GM19397 (cell line): ENCODE measurements at regions not wholly inside any gene's neighbourhood (a gene's known extent, or its start where the extent isn't known, plus 50 kb on each side); places are given as distances from the start of the nearest gene placed in this dataset.
"Not testable (repeated sequence)": the region's sequence is repeated elsewhere in the genome, so short reads cannot be mapped to it uniquely, and the experiment has no call there.

Experiments
- ATAC-seq: cut with Tn5 transposase; IDR thresholded peaks from one replicate; pipeline ENCODE4 v1.9.1; 2021; ENCODE audit warnings: mild to moderate bottlenecking, moderate library complexity; ENCODE audit not compliant: unreplicated experiment

- not testable (repeated sequence) for ATAC-seq
These were observed 193.8 kb downstream of the POTEG start for GRCh38 chr14:19240387-19240786.

DNA sequence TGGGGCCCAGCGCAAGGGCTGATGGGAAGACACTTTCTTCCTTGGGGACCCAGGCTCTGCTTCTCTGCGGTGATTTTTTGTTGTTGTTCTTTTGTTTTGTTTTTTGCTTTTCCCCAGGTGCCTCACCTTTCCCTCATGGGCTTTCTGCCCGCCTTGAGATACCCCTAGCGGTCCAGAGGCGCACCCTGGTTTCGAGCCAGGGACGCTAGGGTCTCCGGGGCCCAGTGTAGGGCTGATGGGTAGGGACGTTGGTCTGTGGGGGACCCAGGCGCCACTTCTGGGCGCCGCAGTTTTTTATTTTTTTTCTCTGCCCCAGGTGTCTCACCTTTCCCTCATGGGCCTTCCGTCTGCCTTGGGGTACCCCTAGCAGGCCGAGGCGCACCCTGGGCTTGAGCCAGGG is 192.7 kb downstream of the POTEG start:
- not testable (repeated sequence) for ATAC-seq

DNA sequence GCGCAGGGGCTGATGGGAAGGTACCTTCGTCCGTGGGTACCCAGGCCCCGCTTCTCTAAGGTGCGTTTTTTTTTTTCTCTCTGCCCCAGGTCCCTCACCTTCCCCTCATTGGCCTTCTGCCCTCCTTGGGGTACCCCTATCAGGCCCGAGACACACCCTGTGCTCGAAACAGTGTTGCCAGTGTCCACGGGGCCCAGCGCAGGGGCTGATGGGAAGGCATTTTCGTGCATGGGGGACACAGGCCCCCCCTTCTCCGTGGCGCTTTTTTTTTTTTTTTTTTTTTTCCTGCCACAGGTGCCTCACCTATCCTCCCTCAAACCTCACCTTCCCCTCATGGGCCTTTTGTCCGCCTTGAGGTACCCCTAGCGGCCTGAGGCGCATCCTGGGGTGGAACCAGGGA is 191.6 kb downstream of the POTEG start:
- ATAC-seq = not testable (repeated sequence)

DNA sequence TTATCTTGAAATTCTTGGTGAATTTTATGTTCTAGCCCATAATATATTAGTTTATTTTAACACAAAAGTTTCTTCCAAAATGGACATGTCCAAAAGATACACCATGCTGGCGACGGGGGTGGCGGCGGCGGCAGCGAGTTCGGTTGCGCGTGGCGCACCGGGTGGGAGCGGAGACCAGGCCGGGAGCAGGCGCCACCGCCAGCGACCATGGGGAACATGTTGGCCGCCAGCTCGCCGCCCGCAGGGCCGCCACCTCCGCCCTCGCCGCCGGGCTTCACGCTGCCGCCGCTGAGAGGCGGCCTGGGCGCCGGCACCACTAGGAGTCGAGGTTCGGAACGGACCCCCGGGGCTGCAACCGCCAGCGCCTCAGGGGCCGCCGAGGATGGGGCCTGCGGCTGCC is 167.2 kb downstream of the POTEG start:
- not testable (repeated sequence) for ATAC-seq

DNA sequence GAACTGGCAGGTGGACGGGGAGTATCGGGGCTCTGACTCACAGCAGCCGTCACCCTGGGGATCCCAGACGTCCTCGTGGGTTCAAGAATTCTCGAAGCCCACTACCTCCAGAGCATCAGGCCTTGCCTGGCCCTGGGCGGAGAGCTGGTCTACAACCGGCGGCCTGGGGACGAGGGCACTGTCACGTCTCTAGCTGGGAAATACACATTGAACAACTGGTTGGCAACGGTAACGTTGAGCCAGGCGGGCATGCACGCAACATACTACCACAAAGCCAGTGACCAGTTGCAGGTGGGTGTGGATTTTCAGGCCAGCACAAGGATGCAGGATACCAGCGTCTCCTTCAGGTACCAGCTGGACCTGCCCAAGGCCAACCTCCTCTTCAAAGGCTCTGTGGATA is 166.5 kb downstream of the POTEG start:
- not testable (repeated sequence) for ATAC-seq

- not testable (repeated sequence) for ATAC-seq
These were observed 166.0 kb downstream of the POTEG start for GRCh38 chr14:19268047-19268627.

- ATAC-seq = not testable (repeated sequence)
These were observed 161.9 kb downstream of the POTEG start for GRCh38 chr14:19272235-19272634.

- not testable (repeated sequence) for ATAC-seq
These were observed 144.5 kb downstream of the POTEG start for GRCh38 chr14:19289669-19290068.

GRCh38 chr14:19300243-19300642 is 133.9 kb downstream of the POTEG start:
- not testable (repeated sequence) for ATAC-seq

DNA sequence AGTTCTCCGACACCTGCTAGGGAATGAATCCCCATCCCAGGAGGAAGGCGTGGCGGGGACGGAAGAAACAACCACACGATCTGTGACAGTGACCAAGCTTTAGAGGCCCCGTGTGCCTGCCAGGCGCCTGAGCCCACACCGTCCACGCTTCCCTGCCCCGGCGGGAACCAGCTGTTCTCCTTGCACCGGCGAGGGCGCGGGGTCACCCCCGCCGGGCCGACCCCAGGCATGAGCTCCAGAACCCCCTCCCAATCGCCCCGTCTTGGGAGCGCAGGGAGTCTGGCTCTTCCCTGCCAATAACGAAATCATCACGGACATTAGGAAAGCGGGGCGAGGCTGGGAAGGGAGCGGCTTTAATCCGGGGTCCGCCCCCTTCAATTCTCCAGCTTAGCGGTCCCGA is 133.3 kb downstream of the POTEG start:
- ATAC-seq = not testable (repeated sequence)

DNA sequence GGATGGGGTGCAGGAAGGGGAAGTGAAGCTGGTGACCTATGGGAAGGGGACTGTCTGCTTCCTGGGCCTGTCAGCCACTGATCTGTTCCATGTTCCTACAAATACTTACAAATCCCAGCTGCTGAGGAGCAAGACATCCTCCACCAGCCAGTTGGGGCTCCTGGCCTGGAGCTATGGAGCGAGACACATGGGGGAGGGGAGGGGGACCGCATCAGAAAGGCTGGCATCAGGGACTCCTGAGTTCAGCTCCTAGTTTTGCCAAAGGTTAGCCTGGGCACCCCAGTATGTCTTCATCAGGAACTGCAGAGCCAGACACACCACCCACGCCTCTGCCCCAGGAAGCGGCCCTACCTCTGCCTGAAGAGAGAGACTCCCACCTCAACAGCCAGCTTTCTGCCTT is 130.3 kb downstream of the POTEG start:
- not testable (repeated sequence) for ATAC-seq

GRCh38 chr14:19304442-19304841 is 129.7 kb downstream of the POTEG start:
- ATAC-seq = not testable (repeated sequence)

- not testable (repeated sequence) for ATAC-seq
These were observed 129.2 kb downstream of the POTEG start for GRCh38 chr14:19304918-19305317.

GRCh38 chr14:19305776-19306175 is 128.4 kb downstream of the POTEG start:
- not testable (repeated sequence) for ATAC-seq

- not testable (repeated sequence) for ATAC-seq
These were observed 127.7 kb downstream of the POTEG start for GRCh38 chr14:19306405-19306804.

- ATAC-seq = not testable (repeated sequence)
These were observed 123.1 kb downstream of the POTEG start for GRCh38 chr14:19311023-19311422.

DNA sequence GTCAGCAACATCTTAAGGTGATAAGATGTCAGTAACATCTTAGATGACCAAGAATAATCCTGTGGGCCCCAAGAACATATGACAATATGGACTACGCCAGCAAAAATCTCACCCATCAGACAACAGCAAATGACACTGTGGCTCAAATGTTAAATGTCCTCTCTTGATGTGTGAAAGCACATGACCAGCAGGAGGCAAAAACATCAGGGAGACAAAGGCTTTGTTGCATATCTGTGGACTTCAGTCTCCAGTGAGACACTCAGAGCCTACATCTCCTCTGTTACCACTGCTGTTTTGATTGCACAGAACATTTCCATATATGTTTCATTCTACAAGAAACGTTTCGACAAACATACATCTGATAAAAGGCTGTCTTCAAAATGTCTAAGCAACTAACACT is 103.5 kb downstream of the POTEG start:
- ATAC-seq = not testable (repeated sequence)

GRCh38 chr14:19337232-19338059 is 96.7 kb downstream of the POTEG start:
- ATAC-seq = not testable (repeated sequence)

DNA sequence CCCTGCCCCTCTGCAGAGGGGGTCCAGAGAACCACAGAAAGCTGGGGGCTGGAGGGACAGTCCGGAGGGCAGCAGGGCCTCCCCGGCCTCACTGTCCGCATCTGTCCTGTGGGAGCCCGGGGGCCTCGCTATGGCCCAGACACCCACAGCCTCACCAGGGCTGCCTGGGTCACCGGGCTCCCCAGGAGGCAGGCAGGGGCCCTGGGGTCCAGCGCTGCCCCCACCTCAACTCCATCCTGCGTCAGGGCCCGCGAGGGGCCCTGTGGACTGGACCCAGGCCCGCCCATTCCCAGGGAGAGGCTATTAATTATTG is 96.1 kb downstream of the POTEG start:
- ATAC-seq = not testable (repeated sequence)

- not testable (repeated sequence) for ATAC-seq
These were observed 93.2 kb downstream of the POTEG start for GRCh38 chr14:19340976-19341375.

- ATAC-seq = not testable (repeated sequence)
These were observed 92.5 kb downstream of the POTEG start for GRCh38 chr14:19341627-19342026.

GRCh38 chr14:19344261-19344660 is 89.9 kb downstream of the POTEG start:
- ATAC-seq = not testable (repeated sequence)
